ENCODE measurements at regions not wholly inside any gene's neighbourhood (a gene's known extent, or its start where the extent isn't known, plus 50 kb on each side); places are given as distances from the start of the nearest gene placed in this dataset.

DNA sequence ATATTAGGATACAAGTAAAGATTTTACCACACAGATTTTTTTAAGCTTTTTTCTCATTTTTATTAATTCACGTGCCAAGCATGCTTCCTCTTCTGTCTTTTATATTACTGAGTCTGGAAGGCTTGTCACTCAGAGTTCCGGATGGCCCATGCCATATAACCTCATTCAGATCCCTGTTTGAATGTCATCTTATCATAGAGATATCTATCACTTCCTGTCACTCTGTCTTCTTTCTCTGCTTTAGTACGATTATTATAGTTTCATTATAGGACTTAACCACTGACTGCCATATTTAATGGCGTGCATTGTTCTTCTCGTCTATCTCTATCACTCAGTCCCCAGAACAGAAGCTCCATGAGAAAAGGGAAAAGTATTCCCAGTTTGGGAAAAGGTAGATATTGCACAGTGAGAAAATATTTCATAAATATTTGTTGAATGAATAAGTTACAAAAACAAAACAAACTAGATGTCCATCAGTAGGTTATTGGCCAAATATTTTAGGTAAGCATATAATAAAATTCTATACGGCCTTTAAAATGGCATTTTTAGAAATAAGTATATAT lies 296.9 kb upstream of the GOT2 start (continued):
- TF ChIP-seq RAD51 (IDR thresholded peaks at IDR 0.05), result no peak
- TF ChIP-seq SUZ12 (IDR thresholded peaks at IDR 0.05; ENCODE audit: unreplicated experiment), result no peak

DNA sequence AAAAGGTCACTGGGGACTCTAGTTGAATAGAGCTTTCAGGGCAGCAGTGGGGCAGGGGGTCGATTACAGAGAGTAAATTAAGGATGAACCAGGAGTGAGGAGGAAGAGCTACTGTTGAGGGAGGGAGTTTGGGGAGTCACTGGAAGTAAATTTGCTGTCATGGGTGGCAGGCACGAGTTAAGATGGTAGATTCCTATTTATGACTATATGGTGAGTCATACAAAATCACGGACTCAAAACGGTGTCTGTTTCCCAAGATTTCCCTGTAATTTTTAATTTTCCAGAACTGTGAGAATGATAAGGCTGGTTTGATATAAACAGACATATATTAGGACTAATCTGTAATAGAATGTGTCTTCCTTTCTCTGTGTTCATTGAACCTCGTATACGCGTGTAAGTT lies 287.6 kb upstream of the GOT2 start:
- ChIA-PET RAD21 (ENCODE audit: unreplicated experiment) (no interaction called here), CTCF (no interaction called here), POLR2A (no interaction called here), SMC1A (ENCODE audit: uncharacterized antibody, unreplicated experiment) (no interaction called here)
- Histone ChIP-seq H4K20me1 (ENCODE audit: control insufficient read depth, insufficient read depth) (no peaks in the 10 kb centered on the region), H3K4me2 (ENCODE audit: control insufficient read depth, insufficient read depth) (no peak overlapping the region), H3K36me3 (ENCODE audit: control insufficient read depth in 2 of 2, insufficient read depth in 2 of 2, low read length in 1 of 2) (no peaks in the 10 kb centered on the region), H3K27me3 (replicated peaks in 1 of 2; ENCODE audit: control insufficient read depth in 2 of 2, insufficient read depth in 2 of 2, low read length in 1 of 2) (no peaks in the 10 kb centered on the region), H2AFZ (ENCODE audit: control insufficient read depth, low read depth, low read length) (no peak overlapping the region), H3K4me3 (no peak overlapping the region), H3K79me2 (ENCODE audit: control insufficient read depth, insufficient read depth, low read length) (no peaks in the 10 kb centered on the region), H3K4me1 (ENCODE audit: control insufficient read depth, insufficient read depth, low read length) (no peaks in the 10 kb centered on the region), H3K27ac (ENCODE audit: control insufficient read depth, insufficient read depth) (no peak overlapping the region), H3K9ac (ENCODE audit: control insufficient read depth, insufficient read depth, low read length) (no peak overlapping the region), H3K9me3 (replicated peaks; ENCODE audit: control insufficient read depth, insufficient read depth, low read length) (no peaks in the 10 kb centered on the region)
- DNase-seq (ENCODE audit: low read depth, low spot score), result no peak
- in situ Hi-C loops (cut with MboI) (no loop called here), intact Hi-C loops (cut with micrococcal nuclease; ENCODE audit: unreplicated experiment) (no loop called here)
- ATAC-seq, result no peak
- no TSS peak for BruUV-seq (replicated peaks)
- TF ChIP-seq, protein P1, sequence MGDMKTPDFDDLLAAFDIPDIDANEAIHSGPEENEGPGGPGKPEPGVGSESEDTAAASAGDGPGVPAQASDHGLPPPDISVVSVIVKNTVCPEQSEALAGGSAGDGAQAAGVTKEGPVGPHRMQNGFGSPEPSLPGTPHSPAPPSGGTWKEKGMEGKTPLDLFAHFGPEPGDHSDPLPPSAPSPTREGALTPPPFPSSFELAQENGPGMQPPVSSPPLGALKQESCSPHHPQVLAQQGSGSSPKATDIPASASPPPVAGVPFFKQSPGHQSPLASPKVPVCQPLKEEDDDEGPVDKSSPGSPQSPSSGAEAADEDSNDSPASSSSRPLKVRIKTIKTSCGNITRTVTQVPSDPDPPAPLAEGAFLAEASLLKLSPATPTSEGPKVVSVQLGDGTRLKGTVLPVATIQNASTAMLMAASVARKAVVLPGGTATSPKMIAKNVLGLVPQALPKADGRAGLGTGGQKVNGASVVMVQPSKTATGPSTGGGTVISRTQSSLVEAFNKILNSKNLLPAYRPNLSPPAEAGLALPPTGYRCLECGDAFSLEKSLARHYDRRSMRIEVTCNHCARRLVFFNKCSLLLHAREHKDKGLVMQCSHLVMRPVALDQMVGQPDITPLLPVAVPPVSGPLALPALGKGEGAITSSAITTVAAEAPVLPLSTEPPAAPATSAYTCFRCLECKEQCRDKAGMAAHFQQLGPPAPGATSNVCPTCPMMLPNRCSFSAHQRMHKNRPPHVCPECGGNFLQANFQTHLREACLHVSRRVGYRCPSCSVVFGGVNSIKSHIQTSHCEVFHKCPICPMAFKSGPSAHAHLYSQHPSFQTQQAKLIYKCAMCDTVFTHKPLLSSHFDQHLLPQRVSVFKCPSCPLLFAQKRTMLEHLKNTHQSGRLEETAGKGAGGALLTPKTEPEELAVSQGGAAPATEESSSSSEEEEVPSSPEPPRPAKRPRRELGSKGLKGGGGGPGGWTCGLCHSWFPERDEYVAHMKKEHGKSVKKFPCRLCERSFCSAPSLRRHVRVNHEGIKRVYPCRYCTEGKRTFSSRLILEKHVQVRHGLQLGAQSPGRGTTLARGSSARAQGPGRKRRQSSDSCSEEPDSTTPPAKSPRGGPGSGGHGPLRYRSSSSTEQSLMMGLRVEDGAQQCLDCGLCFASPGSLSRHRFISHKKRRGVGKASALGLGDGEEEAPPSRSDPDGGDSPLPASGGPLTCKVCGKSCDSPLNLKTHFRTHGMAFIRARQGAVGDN (IDR thresholded peaks at IDR 0.05), result no peak
- TF ChIP-seq FOS (IDR thresholded peaks at IDR 0.05; ENCODE audit: borderline replicate concordance, extremely low read depth, insufficient read length), result no peak
- FAIRE-seq, result no peak
- 52% methylated on average over 7 of the region's 7 CpGs for WGBS (ENCODE audit: insufficient coverage, insufficient replicate concordance, low lambda C conversion rate, missing lambda C conversion rate)
